ENCODE measurements at regions not wholly inside any gene's neighbourhood (a gene's known extent, or its start where the extent isn't known, plus 50 kb on each side); places are given as distances from the start of the nearest gene placed in this dataset.
"Not testable (repeated sequence)": the region's sequence is repeated elsewhere in the genome, so short reads cannot be mapped to it uniquely, and the experiment has no call there.

DNA sequence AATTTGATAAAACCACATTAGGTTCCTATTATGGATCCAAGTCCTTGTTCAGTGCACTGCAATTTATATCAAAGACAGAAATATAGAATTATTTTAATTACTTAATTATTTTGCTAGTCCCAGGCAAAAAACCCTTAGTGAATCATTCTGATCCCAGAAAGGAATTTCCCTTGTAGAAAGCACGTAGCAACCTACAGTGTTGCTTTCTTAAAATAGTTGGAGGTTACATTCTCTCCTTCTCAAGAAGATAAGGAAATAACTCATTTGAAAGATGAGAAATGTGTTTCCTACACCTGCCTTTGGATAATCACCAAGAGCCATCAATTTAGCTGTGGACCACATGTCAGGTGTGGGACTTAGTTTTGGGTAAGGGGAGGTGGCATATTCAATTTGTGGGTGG, 434.9 kb downstream of the SHISA9 start:
- no peaks in the 10 kb centered on the region; the same call in 1 of the 2 replicates for H3K36me3 ChIP-seq (ENCODE audit: insufficient read depth, low read length)
- no peaks in the 10 kb centered on the region for H3F3A ChIP-seq (ENCODE audit: insufficient read depth, low read length)
- H3K4me3 ChIP-seq (ENCODE audit: low read depth, low read length, poor library complexity, severe bottlenecking) = no peak overlapping the region
- no peaks in the 10 kb centered on the region for H3K79me2 ChIP-seq (ENCODE audit: insufficient read depth, low read length)
- H3K9ac ChIP-seq (ENCODE audit: low read length) = no peak overlapping the region
- H3K4me1 ChIP-seq (ENCODE audit: insufficient read depth, low read length, severe bottlenecking) = no peaks in the 10 kb centered on the region
- no peak for TF ChIP-seq EZH2 (IDR thresholded peaks at IDR 0.05; ENCODE audit: borderline replicate concordance, low read length)
- TF ChIP-seq, protein P1, sequence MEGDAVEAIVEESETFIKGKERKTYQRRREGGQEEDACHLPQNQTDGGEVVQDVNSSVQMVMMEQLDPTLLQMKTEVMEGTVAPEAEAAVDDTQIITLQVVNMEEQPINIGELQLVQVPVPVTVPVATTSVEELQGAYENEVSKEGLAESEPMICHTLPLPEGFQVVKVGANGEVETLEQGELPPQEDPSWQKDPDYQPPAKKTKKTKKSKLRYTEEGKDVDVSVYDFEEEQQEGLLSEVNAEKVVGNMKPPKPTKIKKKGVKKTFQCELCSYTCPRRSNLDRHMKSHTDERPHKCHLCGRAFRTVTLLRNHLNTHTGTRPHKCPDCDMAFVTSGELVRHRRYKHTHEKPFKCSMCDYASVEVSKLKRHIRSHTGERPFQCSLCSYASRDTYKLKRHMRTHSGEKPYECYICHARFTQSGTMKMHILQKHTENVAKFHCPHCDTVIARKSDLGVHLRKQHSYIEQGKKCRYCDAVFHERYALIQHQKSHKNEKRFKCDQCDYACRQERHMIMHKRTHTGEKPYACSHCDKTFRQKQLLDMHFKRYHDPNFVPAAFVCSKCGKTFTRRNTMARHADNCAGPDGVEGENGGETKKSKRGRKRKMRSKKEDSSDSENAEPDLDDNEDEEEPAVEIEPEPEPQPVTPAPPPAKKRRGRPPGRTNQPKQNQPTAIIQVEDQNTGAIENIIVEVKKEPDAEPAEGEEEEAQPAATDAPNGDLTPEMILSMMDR (IDR thresholded peaks at IDR 0.05; ENCODE audit: low read length) = no peak
- no peaks in the 10 kb centered on the region for H4K20me1 ChIP-seq (ENCODE audit: insufficient read depth, low read length)
- no peaks in the 10 kb centered on the region for H3K9me2 ChIP-seq (ENCODE audit: low read depth, low read length)
- no peak overlapping the region for H3K4me2 ChIP-seq (ENCODE audit: low read length)
- H3K9me3 ChIP-seq (ENCODE audit: low read length) = no peaks in the 10 kb centered on the region
- H3K27ac ChIP-seq (ENCODE audit: low read depth, low read length, poor library complexity, severe bottlenecking) = no peak overlapping the region
- no peak overlapping the region for H2AFZ ChIP-seq (ENCODE audit: low read length)
- no peaks in the 10 kb centered on the region for H3K27me3 ChIP-seq (ENCODE audit: insufficient read depth, low read length)

DNA sequence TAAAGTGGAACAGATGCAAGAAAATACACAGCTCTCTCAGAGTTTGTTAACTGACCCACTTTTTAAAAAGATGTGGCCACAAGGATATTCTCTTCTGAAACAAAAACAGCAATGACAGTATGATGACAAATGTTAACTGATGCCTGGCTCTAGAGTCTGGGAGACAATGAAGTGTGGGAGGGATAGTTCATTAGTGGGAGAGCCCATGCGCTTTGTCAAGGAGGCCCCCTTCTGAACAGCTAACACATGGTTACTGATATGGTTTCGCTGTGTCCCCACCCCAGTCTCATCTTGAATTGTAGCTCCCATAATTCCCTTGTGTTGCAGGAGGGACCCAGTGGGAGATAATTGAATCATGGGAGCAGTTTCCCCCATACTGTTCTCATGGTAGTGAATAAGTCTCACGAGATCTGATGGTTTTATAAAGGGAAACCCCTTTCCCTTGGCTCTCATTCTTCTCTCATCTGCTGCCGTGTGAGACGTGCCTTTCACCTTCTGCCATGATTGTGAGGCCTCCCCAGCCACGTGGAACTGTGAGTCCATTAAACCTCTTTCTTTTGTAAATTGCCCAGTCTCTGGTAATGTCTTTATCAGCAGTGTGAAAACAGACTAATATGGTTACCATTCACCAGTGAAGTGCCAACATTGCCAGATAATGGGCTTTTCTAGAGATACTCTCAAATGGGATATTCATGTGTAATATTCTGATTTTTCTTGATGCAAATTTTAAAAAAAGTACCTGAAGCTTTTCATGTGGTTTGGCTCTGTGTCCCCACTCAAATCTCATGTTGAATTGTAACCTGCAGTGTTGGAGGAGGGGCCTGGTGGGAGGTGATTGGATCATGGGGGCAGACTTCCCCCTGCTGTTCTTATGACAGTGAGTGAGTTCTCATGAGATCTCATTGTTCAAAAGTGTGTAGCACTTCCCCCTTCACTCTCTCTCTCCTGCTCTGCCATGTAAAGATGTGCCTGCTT, 435.8 kb downstream of the SHISA9 start:
- not testable (repeated sequence) for H3K9ac ChIP-seq (ENCODE audit: low read length); H2AFZ ChIP-seq (ENCODE audit: low read length); H3K9me2 ChIP-seq (ENCODE audit: low read depth, low read length); H3K4me1 ChIP-seq (ENCODE audit: insufficient read depth, low read length, severe bottlenecking); H3K36me3 ChIP-seq (ENCODE audit: insufficient read depth, low read length); H3K27ac ChIP-seq (ENCODE audit: low read depth, low read length, poor library complexity, severe bottlenecking); H3K9me3 ChIP-seq (ENCODE audit: low read length); H3F3A ChIP-seq (ENCODE audit: insufficient read depth, low read length); H4K20me1 ChIP-seq (ENCODE audit: insufficient read depth, low read length); H3K27me3 ChIP-seq (ENCODE audit: insufficient read depth, low read length); H3K4me2 ChIP-seq (ENCODE audit: low read length); H3K4me3 ChIP-seq (ENCODE audit: low read depth, low read length, poor library complexity, severe bottlenecking); H3K79me2 ChIP-seq (ENCODE audit: insufficient read depth, low read length)

DNA sequence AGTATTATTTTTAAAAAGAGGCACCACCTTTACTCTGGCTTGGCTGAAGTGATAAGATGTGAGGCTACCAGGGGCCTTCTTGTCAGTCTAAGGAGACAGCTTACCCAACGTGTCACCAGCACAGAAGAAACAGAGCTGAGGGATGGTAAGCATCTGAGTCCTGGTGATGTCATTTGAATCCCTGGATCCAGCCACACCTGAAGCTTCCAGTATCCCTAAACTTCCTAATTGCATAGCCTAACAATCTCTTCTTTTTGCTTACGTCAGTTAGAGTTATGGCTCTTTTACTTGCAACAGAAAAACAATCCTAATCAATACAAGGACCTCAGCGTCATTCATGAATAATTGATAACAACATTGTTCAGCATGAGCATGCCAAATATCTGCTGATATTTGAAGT, 436.6 kb downstream of the SHISA9 start:
- Histone ChIP-seq H3K4me2 (ENCODE audit: low read length) (no peak overlapping the region), H3K9me3 (ENCODE audit: low read length) (no peaks in the 10 kb centered on the region), H4K20me1 (ENCODE audit: insufficient read depth, low read length) (no peaks in the 10 kb centered on the region), H3K79me2 (ENCODE audit: insufficient read depth, low read length) (no peaks in the 10 kb centered on the region), H2AFZ (ENCODE audit: low read length) (no peak overlapping the region), H3F3A (ENCODE audit: insufficient read depth, low read length) (no peaks in the 10 kb centered on the region), H3K9me2 (ENCODE audit: low read depth, low read length) (no peaks in the 10 kb centered on the region), H3K4me3 (ENCODE audit: low read depth, low read length, poor library complexity, severe bottlenecking) (no peak overlapping the region), H3K9ac (ENCODE audit: low read length) (no peak overlapping the region), H3K36me3 (ENCODE audit: insufficient read depth, low read length) (no peaks in the 10 kb centered on the region; the same call in 1 of the 2 replicates), H3K27me3 (ENCODE audit: insufficient read depth, low read length) (no peaks in the 10 kb centered on the region), H3K27ac (ENCODE audit: low read depth, low read length, poor library complexity, severe bottlenecking) (no peak overlapping the region), H3K4me1 (ENCODE audit: insufficient read depth, low read length, severe bottlenecking) (no peaks in the 10 kb centered on the region)
- TF ChIP-seq, protein P1 (IDR thresholded peaks at IDR 0.05; ENCODE audit: low read length) = no peak
- TF ChIP-seq EZH2 (IDR thresholded peaks at IDR 0.05; ENCODE audit: borderline replicate concordance, low read length) = no peak
